GM10266 (cell line): ENCODE measurements at regions not wholly inside any gene's neighbourhood (a gene's known extent, or its start where the extent isn't known, plus 50 kb on each side); places are given as distances from the start of the nearest gene placed in this dataset.

Experiments used
- DNase-seq: peaks from one replicate; pipeline ENCODE4 v3.0.0; 2012; ENCODE audit errors: extremely low spot score
- TF ChIP-seq, protein P1 (sequence below): IDR thresholded peaks from 2 replicates; pipeline ENCODE4 v1.5.1; 2012; ENCODE audit warnings: mild to moderate bottlenecking, low read depth; ENCODE audit not compliant: control insufficient read depth, insufficient read depth; ENCODE audit errors: missing control alignments

- TF ChIP-seq, protein P1, sequence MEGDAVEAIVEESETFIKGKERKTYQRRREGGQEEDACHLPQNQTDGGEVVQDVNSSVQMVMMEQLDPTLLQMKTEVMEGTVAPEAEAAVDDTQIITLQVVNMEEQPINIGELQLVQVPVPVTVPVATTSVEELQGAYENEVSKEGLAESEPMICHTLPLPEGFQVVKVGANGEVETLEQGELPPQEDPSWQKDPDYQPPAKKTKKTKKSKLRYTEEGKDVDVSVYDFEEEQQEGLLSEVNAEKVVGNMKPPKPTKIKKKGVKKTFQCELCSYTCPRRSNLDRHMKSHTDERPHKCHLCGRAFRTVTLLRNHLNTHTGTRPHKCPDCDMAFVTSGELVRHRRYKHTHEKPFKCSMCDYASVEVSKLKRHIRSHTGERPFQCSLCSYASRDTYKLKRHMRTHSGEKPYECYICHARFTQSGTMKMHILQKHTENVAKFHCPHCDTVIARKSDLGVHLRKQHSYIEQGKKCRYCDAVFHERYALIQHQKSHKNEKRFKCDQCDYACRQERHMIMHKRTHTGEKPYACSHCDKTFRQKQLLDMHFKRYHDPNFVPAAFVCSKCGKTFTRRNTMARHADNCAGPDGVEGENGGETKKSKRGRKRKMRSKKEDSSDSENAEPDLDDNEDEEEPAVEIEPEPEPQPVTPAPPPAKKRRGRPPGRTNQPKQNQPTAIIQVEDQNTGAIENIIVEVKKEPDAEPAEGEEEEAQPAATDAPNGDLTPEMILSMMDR = no peak
Observed at GRCh38 chr5:166553778-166554177, 1737.7 kb upstream of the WWC1 start.

GRCh38 chr5:166561759-166562158 is 1729.7 kb upstream of the WWC1 start:
- TF ChIP-seq, protein P1 = no peak
- DNase-seq = no peak

More at GRCh38 chr5:166553778-166554177, 1737.7 kb upstream of the WWC1 start:
- no peak for DNase-seq

- TF ChIP-seq, protein P1 = no peak
- no peak for DNase-seq
Observed at GRCh38 chr5:166562246-166562645, 1729.2 kb upstream of the WWC1 start.

GRCh38 chr5:166566725-166567124 is 1724.7 kb upstream of the WWC1 start:
- no peak for DNase-seq
- TF ChIP-seq, protein P1 = no peak

GRCh38 chr5:166570865-166571264 is 1720.6 kb upstream of the WWC1 start:
- no peak for DNase-seq
- TF ChIP-seq, protein P1 = no peak

GRCh38 chr5:166571668-166572067 is 1719.8 kb upstream of the WWC1 start:
- DNase-seq = no peak
- TF ChIP-seq, protein P1 = no peak

GRCh38 chr5:166576323-166576722 is 1715.1 kb upstream of the WWC1 start:
- TF ChIP-seq, protein P1 = no peak
- no peak for DNase-seq
